Parathyroid adenoma (tissue), 2 donors: ENCODE measurements at regions not wholly inside any gene's neighbourhood (a gene's known extent, or its start where the extent isn't known, plus 50 kb on each side); places are given as distances from the start of the nearest gene placed in this dataset.

Experiments
- H2AFZ ChIP-seq: fragments of 300-600 bp; sonication (generic); one replicate; pipeline ENCODE4 v1.7.0; 2017; ENCODE audit warnings: antibody characterized with exemption, mild to moderate bottlenecking
- H3K27ac ChIP-seq: fragments of 300-600 bp; sonication (generic); one replicate; pipeline ENCODE4 v1.7.0; 2017
- H3K27me3 ChIP-seq: fragments of 300-600 bp; sonication (generic); one replicate; pipeline ENCODE4 v1.7.0; 2017; ENCODE audit warnings: low read length; ENCODE audit not compliant: control insufficient read depth, insufficient read depth
- H3K36me3 ChIP-seq: fragments of 300-600 bp; sonication (generic); one replicate; pipeline ENCODE4 v1.7.0; 2017; ENCODE audit warnings: low read length; ENCODE audit not compliant: control insufficient read depth, insufficient read depth
- H3K4me1 ChIP-seq: fragments of 300-600 bp; sonication (generic); one replicate; pipeline ENCODE4 v1.7.0; 2017; ENCODE audit warnings: control low read depth
- H3K4me2 ChIP-seq: fragments of 300-600 bp; sonication (generic); one replicate; pipeline ENCODE4 v1.7.0; 2017; ENCODE audit warnings: low read length
- H3K4me3 ChIP-seq: fragments of 300-600 bp; sonication (generic); one replicate; pipeline ENCODE4 v1.7.0; 2017; ENCODE audit warnings: low read depth, low read length
- H3K79me2 ChIP-seq: fragments of 300-600 bp; sonication (generic); one replicate; pipeline ENCODE4 v1.7.0; 2017; ENCODE audit warnings: control low read depth
- H3K9ac ChIP-seq: fragments of 300-600 bp; sonication (generic); one replicate; pipeline ENCODE4 v1.7.0; 2017; ENCODE audit warnings: mild to moderate bottlenecking
- H3K9me3 ChIP-seq: fragments of 300-600 bp; sonication (generic); one replicate; pipeline ENCODE4 v1.7.0; 2017; ENCODE audit warnings: low read length; ENCODE audit not compliant: control insufficient read depth
- CTCF ChIP-seq: fragments of 300-600 bp; sonication (generic); IDR thresholded peaks from one replicate; pipeline ENCODE4 v1.7.0; 2017; ENCODE audit warnings: antibody characterized with exemption, mild to moderate bottlenecking
- donor health status: primary hyperparathyroidism.

GRCh38 chr10:43939939-43940820, 291.5 kb upstream of the ZNF32 start:
- Histone ChIP-seq H3K27ac (no peak overlapping the region), H3K36me3 (no peaks in the 10 kb centered on the region)
- TF ChIP-seq CTCF: no peak

GRCh38 chr10:43939389-43939938, 290.8 kb upstream of the ZNF32 start:
- no peak overlapping the region for H3K4me3 ChIP-seq
- no peak overlapping the region for H3K4me2 ChIP-seq
- no peak overlapping the region for H2AFZ ChIP-seq
- no peak for TF ChIP-seq CTCF
- H3K27ac ChIP-seq: no peak overlapping the region
- no peak overlapping the region for H3K9ac ChIP-seq
- H3K79me2 ChIP-seq: no peaks in the 10 kb centered on the region
- no peaks in the 10 kb centered on the region for H3K36me3 ChIP-seq
- no peaks in the 10 kb centered on the region for H3K4me1 ChIP-seq
- H3K27me3 ChIP-seq: no peaks in the 10 kb centered on the region
- peaks cover 2% of the 10 kb centered on the region for H3K9me3 ChIP-seq

More at GRCh38 chr10:43939939-43940820, 291.5 kb upstream of the ZNF32 start:
- Histone ChIP-seq H3K4me3 (no peak overlapping the region), H3K9me3 (no peaks in the 10 kb centered on the region), H3K9ac (no peak overlapping the region), H3K4me1 (no peaks in the 10 kb centered on the region), H2AFZ (no peak overlapping the region), H3K79me2 (no peaks in the 10 kb centered on the region), H3K4me2 (no peak overlapping the region), H3K27me3 (no peaks in the 10 kb centered on the region)

- Histone ChIP-seq H2AFZ (no peak overlapping the region), H3K79me2 (no peaks in the 10 kb centered on the region), H3K4me1 (no peaks in the 10 kb centered on the region), H3K36me3 (no peaks in the 10 kb centered on the region), H3K27me3 (no peaks in the 10 kb centered on the region), H3K9me3 (peaks cover 2% of the 10 kb centered on the region), H3K4me2 (no peak overlapping the region), H3K4me3 (no peak overlapping the region), H3K9ac (no peak overlapping the region), H3K27ac (no peak overlapping the region)
- no peak for TF ChIP-seq CTCF
Observed at GRCh38 chr10:43938810-43939209, 290.1 kb upstream of the ZNF32 start.

- peaks cover 2% of the 10 kb centered on the region for H3K9me3 ChIP-seq
- H3K4me2 ChIP-seq: no peak overlapping the region
- no peak for TF ChIP-seq CTCF
- H3K4me3 ChIP-seq: no peak overlapping the region
- H3K9ac ChIP-seq: no peak overlapping the region
- H2AFZ ChIP-seq: no peak overlapping the region
- no peaks in the 10 kb centered on the region for H3K4me1 ChIP-seq
- no peak overlapping the region for H3K27ac ChIP-seq
- H3K27me3 ChIP-seq: no peaks in the 10 kb centered on the region
- H3K36me3 ChIP-seq: no peaks in the 10 kb centered on the region
- H3K79me2 ChIP-seq: no peaks in the 10 kb centered on the region
Observed at GRCh38 chr10:43931308-43931930, 282.7 kb upstream of the ZNF32 start.
